HuH-7.5 (cell line): ENCODE measurements at regions not wholly inside any gene's neighbourhood (a gene's known extent, or its start where the extent isn't known, plus 50 kb on each side); places are given as distances from the start of the nearest gene placed in this dataset.
"Not testable (repeated sequence)": the region's sequence is repeated elsewhere in the genome, so short reads cannot be mapped to it uniquely, and the experiment has no call there.

Experiments
- DNase-seq: peaks from one replicate; pipeline ENCODE4 v3.0.0; 2011; ENCODE audit warnings: low spot score

DNA sequence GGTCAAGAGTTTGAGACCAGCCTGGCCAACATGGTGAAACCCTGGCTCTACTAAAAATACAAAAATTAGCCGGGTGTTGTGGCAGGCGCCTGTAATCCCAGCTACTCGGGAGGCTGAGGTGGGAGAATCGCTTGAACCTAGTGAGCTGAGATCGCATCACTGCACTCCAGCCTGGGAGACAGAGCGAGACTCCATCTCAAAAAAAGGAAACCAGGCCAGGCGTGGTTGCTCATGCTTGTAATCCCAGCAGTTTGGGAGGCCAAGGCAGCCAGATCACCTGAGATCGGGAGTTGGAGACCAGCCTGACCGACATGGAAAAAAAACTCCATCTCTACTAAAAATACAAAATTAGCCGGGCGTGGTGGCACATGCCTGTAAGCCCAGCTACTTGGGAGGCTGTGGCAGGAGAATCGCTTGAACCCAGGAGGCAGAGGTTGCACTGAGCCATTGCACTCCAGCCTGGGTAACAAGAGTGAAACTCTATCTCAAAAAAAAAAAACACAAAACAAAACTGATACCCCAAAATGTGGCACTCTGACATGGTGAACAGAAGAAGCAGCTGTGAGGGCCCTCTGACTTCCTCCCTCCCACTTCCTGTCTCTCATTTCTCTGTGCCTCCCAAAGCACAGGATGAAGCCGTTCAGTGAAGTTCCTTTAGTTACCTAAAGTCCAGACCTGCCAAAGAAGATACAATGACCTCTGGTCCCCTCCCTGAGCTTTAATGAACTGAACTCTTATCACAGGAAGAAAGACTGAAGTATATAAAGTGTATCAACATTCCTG, 93.2 kb upstream of the GRIN2A start:
- DNase-seq: not testable (repeated sequence)

DNA sequence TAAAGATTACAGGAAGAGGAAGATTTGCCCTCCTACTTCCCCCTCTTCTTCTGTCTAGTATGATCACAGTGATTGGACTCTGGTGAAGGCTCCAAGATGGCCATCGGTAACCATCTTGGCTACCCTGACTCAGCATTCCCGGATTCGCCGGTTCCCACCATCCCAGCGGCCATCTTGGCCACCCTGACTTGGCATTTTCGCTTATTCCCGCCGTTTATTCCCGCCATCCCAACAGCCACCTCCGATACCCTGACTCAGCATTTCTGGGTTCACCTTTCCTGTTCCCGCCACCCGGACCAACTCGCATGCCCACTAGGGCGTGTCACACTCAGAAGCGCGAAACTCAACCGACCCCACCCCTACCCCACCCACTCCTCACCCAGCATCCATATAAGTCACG, 95.4 kb upstream of the GRIN2A start:
- DNase-seq: no peak

- no peak for DNase-seq
Observed at GRCh38 chr16:10280262-10281170, 98.3 kb upstream of the GRIN2A start.

GRCh38 chr16:10282367-10282766, 100.1 kb upstream of the GRIN2A start:
- no peak for DNase-seq

DNA sequence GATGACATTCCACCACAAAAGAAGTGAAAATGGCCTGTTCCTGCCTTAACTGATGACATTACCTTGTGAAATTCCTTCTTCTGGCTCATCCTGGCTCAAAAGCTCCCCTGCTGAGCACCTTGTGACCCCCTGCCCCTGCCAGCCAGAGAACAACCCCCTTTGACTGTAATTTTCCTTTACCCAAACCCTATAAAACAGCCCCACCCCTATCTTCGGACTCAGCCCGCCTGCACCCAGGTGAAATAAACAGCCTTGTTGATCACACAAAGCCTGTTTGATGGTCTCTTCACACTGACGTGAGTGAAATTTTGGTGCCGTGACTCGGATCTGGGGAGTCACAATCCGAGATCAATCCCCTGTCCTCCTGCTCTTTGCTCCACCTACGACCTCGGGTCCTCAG, 101.0 kb upstream of the GRIN2A start:
- not testable (repeated sequence) for DNase-seq

DNA sequence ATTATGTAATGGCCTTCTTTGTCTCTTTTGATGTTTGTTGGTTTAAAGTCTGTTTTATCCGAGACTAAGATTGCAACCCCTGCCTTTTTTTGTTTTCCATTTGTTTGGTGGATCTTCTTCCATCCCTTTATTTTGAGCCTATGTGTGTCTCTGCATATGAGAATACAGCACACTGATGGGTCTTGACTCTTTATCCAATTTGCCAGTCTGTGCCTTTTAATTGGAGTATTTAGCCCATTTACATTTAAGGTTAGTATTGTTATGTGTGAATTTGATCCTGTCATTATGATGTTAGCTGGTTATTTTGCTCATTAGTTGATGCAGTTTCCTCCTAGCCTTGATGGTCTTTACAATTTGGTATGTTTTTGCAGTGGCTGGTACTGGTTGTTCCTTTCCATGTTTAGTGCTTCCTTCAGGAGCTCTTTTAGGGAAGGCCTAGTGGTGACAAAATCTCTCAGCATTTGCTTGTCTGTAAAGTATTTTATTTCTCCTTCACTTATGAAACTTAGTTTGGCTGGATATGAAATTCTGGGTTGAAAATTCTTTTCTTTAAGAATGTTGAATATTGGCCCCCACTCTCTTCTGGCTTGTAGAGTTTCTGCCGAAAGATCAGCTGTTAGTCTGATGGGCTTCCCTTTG, 95.3 kb upstream of the ATF7IP2 start:
- not testable (repeated sequence) for DNase-seq

GRCh38 chr16:10292197-10292596, 93.7 kb upstream of the ATF7IP2 start:
- not testable (repeated sequence) for DNase-seq

- not testable (repeated sequence) for DNase-seq
Observed at GRCh38 chr16:10292976-10293375, 92.9 kb upstream of the ATF7IP2 start.

DNA sequence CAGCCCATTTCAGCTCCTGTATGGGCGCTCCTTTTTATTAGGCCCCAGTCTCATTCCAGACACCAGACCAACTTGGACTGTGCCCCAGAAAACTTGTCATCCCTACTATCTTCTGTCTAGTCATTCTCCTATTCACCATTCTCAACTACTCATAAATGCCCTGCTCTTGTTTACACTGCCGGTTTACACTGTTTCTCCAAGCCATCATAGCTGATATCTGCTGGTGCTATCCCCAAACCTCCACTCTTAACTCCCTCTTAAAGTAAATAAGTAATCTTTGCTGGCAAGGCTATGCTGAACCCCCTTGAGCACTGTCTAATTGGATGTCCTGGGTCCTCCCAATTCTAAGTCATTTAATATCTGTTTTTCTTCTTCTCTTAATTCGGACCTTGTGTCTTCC, 91.7 kb upstream of the ATF7IP2 start:
- DNase-seq: not testable (repeated sequence)

- no peak for DNase-seq
Observed at GRCh38 chr16:10296956-10297340, 88.9 kb upstream of the ATF7IP2 start.

DNA sequence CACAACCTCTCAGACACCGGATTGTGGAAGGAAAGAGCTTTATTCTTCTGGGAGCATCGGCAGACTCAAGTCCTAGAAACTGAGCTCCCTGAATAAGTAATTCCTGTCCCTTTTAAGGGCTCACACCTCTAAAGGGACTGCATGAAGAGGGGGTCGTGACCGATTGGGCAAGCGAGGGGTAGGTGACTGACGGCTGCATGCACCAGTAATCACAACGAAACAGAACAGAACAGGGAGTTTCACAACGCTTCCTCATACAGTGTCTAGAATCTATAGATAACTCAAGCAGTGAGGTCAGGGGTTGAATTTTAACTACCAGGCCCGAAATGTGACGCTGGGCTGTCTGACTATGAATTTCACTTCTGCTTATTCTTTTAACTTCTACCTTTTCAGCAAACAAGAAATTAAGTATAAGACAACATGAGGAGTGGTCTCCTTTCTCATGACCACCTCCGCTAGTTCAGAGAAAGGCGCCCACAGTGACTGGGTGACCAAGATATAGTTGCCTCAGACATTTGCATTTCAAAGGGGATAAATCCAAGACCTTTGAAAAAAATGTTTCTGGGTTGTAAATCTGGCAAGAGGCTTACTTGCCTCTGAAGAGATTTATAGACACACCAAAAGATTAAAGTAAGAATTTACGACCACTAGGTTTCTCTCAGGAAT, 88.4 kb upstream of the ATF7IP2 start:
- peak; percentile 17 for DNase-seq

DNA sequence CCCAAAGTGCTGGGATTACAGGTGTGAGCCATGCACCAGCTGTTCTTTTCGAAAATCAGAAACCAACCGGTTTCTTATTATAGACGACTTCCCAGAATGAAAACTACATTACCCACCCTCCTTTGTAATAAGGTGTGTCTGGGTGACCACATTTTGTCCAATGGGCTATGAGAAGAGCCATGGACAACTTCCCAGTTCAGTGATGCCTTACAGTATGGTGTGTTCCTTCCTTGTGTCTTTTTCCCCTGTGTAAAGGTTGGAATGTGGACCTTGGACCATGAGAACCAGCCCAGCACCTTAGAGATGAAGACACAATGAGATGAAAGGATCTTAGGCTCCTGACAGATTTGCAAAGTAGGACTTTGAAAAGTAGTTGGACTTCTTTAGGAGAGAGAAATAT, 85.0 kb upstream of the ATF7IP2 start:
- no peak for DNase-seq

DNA sequence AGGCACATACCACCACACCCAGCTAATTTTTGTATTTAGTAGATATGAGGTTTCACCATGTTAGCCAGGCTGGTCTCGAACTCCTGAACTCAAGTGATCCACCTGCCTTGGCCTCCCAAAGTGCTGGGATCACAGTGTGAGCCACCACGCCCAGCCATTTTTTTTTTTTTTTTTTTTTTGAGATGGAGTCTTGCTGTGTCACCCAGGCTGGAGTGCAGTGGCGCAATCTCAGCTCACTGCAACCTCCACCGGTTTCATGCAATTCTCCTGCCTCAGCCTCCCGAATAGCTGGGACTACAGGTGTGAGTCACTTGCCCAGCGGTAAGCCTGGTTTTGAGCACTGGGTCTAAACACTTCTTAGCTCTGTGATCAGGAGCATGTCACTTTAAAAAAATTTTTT, 84.3 kb upstream of the ATF7IP2 start:
- DNase-seq: not testable (repeated sequence)

- DNase-seq: no peak
Observed at GRCh38 chr16:10305912-10306311, 79.9 kb upstream of the ATF7IP2 start.

GRCh38 chr16:10308305-10309193, 77.3 kb upstream of the ATF7IP2 start:
- no peak for DNase-seq

- no peak for DNase-seq
Observed at GRCh38 chr16:10309271-10309932, 76.5 kb upstream of the ATF7IP2 start.

GRCh38 chr16:10312008-10312407, 73.9 kb upstream of the ATF7IP2 start:
- no peak for DNase-seq

- no peak for DNase-seq
Observed at GRCh38 chr16:10312784-10313724, 72.8 kb upstream of the ATF7IP2 start.

DNA sequence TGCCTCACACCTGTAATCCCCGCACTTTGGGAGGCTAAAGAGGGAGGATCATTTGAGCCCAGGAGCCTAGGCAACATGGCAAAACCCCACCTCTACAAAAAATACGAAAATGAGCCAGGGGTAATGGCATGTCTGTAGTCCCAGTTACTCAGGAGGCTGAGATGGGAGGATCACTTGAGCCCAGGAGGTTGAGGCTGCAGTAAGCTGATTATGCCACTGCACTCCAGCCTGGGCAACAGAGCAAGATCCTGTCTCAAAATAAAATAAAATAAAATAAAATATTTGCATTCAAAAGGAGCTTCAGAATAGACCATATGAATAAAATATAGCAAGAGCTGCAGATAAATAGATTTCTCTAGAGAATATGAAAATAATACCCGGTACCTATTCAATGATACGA, 71.5 kb upstream of the ATF7IP2 start:
- no peak for DNase-seq
